Renal cortical epithelial cell (primary cell): ENCODE measurements at regions not wholly inside any gene's neighbourhood (a gene's known extent, or its start where the extent isn't known, plus 50 kb on each side); places are given as distances from the start of the nearest gene placed in this dataset.
A peak's percentile ranks its signal among the peaks of the same experiment; 100 is the strongest.
"Not testable (repeated sequence)": the region's sequence is repeated elsewhere in the genome, so short reads cannot be mapped to it uniquely, and the experiment has no call there.

Experiments used
- DNase-seq: peaks from one replicate; pipeline ENCODE4 v3.0.0-alpha.2; 2011; ENCODE audit warnings: low read depth

DNA sequence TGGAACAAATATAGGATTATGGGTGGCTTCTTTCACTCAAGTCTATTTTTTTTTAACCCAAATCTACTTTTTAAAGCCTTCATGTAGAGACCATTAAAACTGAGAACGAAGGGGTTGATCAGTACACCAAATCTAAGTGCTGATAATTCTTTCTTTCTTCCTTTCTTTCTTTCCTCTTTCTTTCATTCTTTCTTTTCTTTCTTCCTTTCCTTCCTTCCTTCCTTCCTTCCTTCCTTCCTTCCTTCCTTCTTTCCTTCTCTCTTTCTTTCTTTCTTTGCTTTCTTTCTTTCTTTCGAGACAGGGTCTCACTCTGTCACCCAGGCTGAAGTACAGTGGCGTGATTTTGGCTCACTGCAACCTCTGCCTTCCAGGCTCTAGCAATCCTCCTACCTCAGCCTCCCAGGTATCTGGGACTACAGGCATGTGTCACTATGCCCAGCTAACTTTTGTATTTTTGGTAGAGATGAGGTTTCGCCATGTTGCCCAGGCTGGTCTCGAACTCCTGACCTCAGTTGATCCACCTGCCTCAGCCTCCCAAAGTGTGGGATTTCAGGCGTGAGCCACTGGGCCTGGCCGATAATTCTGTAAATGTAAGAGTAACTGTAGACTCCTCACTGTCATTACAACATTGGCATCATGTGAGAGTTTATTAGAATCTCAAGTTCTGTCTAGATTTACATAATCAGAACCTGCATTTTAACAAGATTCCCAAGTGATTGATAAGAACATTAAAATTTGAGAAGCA is 236.4 kb downstream of the TFEC start:
- no peak for DNase-seq

DNA sequence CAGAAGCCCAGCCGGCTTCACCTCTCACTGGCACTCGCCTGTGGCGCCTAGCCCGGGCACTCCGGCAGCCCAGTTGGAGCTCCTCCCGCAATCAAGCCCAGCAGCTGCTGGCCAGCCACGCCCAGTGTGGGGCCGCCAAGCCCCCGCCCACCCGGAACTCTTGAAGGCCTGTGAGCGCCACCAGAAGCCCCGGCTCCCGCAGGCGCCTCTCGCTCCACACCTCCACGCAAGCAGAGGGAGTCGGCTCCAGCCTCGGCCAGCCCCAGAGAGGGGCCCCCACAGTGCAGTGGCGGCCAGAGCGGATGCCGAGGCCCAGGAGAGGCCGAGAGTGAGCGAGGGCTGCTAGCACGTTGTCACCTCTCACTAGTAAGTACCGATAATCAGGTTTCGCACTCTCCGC is 240.7 kb downstream of the TFEC start:
- DNase-seq: no peak

DNA sequence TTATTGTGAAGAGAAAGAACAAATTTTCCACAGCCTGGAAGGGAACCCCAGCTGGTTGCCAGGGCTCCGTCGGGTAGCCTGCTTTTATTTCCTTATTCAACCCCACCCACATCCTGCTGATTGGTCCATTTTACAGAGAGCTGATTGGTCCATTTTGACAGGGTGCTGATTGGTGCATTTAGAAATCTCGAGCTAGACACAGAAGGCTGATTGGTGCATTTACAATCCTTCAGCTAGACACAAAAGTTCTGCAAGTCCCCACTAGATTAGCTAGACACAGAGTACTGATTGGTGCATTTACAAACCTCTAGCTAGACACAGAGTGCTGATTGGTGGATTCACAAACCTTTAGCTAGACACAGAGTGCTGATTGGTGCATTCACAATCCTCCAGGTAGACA is 241.1 kb downstream of the TFEC start:
- DNase-seq: not testable (repeated sequence)

DNA sequence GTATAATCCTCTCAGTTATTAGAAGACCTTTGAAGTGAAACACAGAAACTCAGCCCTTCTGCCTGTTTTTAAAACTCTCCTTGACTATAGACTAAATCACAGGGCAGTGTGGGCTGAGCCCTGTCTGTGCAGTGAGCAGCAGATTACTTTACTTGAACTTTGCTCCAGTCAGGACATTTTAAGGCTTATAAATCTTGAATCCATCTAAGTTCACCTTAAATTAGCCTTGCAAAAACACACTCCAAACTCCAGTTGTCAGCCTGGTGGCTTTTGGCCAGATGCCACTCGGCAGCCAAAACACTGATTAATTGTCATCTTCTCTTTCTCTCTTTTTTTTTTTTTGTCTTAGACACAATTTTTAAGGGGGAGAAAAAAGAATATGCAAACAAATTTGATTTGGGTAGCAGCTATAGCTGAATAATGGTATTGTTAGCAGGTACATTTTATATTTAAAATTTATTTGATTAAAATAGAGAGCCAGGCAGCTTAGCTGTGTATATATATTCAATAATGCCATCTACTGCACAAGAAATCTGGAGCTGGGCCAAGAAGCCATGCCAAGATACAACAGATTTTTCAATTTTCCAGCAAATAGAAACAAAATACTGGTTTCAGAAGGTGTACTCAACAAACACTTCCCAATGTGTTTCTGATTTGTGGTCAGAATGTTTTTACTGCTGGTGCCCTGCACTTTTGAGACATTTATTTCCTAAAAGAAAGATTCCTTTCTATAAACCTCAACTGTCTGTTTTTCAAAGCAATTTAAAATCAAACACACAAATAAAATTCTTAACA is 247.7 kb downstream of the TFEC start:
- peak; percentile 4 for DNase-seq

DNA sequence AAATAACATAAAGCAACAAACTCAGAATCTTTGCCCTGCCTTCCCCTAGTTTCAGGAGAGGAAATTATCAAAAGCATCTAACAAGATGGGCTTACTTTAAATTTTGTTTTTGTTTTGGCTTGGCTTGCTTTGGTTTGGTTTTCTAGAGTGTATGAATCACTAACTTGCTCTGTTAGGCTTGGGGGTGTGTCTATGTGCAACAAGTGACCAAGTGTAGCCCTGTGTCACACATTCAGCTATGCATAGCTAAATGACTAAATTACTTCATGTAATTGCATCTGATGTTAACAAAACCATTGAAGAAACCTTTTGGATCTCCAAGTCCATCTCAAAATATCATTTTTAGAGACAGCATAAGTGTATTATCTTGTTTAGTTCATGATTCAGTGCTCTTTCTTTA is 251.0 kb downstream of the TFEC start:
- DNase-seq: peak; percentile 59

DNA sequence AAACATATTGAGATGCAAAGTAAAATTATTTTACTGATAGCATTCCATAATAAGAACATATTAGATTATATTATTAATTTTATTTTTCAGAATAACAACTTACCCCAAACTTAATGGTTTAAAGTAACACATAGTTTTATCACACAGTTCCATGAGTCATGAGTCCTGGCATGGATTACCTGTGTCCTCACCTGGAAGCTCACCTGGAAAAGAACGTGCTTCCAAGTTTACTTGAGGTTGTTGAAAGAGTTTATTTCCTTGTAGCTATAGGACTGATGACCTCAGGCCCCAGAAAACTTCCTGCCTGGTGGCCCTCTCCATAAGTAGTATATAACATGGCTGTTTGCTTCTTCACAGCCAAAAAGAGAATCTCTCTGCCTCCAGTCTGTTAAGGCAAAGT is 254.6 kb downstream of the TFEC start:
- DNase-seq: no peak

DNA sequence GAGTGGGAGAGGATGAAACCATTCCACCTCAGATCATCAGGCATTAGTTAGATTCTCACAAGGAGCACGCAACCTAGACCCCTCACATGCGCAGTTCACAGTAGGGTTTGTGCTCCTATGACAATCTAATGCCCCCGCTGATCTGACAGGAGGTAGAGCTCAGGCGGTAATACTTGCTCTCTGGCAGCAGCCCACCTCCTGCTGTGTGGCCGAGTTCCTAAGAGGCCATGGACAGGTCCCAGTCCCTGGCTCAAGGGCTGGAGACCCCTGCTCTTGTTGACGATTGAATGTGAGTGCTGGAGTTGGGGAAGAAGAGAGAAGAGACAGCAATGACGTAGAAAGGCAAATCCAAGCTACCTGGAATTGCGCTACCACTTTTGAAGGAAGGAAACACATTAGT is 267.2 kb downstream of the TFEC start:
- no peak for DNase-seq

DNA sequence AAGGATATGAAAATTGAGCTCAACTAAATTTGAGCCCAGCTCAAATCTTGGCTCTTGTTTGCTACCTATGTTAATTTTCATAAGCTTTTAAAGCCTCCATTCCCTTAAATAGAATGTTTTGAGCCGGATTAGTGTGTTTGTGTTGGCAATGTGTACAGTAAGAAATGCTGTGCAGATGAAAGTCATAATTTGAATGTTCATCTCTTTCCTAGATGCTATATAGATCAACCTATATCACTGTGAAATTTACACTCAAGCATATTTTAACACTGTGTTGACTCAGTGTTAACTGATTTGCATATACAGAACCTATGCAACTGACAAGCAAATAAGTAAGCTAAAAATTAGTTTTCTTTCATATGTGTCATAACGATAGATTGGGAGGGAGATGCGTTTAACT is 272.5 kb downstream of the TFEC start:
- DNase-seq: no peak

DNA sequence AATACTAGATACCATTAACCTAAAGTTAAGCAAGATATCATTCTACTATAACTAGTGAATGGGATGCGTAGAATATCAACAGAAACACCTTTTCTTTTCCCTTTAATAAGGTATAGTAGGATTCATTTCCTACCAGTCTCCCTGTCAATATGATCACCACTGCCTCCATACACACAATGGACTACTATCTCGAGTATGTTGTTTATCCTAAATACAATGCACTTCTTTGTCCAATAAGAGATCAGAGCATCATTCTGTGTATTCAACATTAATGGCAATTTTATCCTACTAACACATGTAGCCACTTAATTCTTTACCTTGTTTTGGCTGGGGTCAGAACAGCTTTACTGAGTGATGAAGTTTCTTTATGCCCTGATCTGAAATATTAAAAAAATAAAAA is 276.3 kb downstream of the TFEC start:
- no peak for DNase-seq

DNA sequence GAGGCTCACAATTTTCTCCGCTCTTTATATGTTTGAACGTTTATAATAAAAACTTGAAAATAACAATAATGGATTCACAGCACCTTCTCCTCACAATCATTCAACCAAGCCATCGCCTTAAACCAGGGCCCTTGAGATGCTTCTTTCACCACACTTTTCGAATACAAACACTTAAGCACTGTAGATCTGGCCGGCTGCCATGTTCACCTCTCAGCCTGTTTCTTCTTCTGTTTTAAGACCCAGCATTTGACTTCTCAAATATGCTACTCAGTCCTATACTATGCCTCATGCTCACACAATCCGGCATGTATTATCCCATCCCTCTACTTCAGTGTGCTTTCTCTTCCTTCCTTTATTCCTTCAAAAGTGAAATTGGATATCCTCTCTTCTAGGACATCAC is 280.6 kb downstream of the TFEC start:
- DNase-seq: no peak

DNA sequence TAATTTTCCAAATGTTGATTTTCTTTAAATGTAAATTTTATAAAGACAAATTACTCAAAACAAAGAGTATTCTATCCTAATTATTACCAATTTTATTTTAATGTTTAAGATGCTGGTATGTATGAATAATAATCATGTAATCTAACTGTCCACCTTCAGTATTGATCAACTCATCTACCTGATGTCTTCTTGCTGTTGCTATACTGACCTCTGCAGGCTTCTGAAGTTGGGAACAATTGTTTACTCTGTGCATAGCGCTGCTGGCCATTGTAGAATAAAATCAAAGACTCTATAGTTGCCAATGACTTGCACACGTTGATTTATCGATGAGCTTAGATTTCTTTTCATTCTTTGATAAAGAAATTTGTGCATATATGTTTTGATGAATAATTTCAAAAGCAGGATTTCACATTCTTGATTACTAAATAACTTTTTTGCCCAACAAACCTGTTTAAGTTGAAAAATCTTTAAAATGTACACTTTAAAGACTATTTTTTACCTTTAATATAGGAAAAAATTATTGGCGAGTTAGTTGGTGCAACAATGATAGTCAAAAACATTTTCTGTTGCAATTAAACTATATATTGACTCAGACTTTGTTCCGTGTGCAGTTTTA is 282.3 kb downstream of the TFEC start:
- peak; percentile 9 for DNase-seq

DNA sequence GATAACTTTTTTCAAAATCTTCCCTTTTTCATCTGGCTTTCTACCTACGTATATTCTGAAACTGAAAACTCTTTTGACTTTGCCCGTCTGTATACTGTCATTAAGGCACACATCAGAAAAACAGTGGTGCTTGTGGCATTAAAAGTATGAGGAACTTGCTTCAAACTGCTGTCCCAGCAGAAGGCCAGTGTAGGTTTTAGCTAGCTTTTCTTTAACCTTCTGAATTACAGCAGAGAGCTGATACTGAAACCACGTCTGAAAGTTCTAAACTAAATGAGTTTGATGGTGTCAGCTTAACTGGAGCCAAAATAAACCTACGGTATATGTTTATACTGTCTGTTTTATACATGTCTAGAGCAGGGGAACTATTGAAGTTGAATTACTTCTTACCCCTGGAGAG is 283.4 kb downstream of the TFEC start:
- DNase-seq: peak; percentile 9

DNA sequence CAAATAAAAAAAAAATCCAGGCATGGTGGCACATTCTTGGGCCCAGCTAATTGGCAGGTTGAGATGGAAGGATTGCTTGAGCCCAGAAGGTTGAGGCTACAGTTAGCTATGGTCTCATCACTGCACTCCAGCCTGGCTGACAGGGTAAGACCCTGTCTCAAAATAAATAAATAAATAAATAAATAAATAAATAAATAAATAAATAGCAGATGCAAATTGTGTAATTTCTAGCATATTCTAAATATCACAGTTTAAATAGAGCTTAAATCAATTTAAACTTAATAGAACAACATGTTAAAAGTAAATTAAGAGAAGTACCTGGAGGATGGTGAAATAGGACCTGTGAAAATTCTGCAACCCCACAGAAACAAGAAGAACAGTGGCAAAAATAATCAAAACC is 290.5 kb downstream of the TFEC start:
- no peak for DNase-seq

DNA sequence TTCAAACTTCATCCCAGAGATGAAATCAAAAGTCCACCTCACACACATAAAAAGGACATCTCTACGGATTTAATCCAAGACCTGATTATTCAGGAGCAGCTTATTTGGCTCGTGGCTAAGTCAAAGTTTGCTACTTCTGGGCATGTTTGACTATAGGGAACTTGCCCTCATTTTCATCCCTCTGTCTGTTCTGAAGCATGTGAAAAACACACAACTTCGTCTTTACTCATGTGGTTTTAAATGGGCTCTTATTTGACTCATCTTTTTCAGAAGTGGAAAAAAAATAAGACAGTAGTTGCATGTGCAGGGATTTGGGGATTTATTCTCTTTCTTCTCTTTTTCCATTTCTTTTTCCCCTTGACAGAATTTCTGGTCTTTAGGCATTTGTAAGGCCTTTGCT is 295.9 kb downstream of the TFEC start:
- no peak for DNase-seq

DNA sequence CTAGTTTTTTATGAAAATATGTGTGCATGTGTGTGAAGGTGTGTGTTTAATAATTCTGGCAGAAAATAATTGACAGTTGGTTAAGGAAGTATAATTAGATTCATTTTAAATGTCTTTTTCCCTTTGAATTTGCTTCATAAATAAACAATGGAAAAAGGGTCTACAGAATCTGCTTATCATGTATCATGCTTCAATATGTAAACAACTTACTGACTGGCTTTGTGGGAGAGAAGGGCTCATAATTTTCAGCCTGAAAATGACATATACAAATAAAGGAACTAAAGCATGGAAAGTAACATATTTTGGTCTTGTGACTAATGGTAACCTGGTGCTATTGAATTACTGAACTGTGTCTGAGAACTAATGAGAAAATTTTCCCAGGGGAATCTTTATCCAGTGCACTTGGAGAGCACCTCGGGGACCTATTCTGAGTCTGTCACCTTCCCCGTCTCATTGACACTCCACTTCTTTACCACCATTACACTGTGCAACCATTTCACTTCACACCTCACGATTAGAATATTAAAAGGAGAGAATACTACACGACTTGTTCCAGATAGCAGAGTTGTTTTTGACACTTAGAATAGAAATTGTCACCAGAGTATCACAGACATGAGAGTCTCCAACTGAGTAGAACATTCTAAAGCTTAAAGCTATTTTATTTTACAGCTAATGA is 298.6 kb downstream of the TFEC start:
- peak; percentile 25 for DNase-seq

DNA sequence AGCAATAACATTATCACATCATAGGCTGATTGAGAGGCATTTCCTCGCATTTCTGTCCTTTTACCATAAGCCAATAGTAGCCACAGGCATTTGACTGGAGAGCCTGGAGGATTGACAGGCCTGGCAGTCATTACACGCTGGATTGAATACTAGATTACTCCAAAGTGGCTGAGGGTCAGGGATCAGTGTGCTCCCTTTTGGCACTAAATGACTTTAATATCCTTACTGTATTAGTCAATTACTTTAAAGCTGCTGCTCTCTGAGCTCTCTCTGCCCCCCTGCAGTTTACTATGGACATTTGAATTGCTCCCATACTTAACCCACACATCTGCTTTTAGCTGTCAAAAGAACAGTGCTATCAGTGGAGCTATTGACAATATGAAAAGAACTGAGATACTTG is 302.0 kb downstream of the TFEC start:
- DNase-seq: no peak

DNA sequence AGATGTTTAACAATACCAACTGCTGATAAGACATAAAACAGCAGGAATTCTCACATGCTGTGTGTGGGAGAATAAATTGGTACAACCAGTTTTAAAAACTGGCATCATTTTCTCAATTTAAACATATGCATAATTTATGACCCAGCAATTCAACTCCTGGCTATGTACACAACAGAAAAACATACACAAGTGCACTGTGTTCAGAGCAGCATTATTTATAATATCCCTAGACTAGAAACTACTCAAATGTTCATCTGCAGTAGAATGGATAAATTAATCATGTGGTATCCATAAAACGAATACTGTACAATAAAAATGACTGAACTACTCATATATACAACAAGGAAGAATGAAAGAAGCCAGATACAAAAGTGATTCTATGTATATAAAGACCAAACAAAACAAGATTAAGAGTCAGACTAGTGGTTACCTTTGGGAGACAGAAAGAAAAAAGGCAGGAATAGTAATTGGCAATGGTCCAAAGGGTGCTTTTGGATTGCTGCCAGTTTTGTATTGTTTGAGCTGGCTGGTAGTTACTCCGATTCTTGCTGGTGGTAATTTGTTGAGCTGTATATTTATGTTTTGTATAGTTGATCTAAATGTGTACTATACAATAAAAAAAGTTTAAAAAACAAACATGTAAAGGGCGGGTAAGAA is 306.0 kb downstream of the TFEC start:
- DNase-seq: peak; percentile 27

DNA sequence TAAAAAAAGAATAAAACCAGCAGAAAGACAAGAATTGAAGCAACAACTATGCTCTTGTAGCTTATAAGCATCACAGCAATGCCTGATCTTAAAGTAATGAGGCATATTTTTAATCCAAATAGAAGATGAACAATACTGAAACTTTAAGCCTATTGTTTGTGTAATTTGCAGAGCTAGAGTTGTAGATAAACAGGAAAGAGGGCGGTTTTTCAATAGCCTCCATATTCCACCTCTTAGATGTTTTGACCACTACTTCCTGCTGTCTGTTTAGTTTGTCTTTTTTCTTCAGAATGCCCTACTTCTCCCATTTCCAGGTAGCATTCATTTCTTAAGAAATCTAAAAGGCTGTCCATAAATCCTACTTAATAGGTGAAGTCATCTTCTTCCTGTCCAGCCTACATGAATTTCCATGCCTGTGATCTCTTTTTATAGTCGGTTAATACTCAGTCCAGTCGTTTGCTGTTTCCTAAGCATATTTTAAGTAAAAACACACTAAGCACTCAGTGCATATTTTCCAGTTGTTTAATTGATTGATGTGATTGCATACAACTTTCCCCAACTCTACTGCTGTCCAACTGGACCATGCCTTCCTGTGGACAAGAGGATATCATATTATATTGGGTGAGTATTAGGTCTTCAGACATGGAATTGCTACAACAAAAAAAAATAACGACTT is 308.1 kb downstream of the TFEC start:
- DNase-seq: no peak

DNA sequence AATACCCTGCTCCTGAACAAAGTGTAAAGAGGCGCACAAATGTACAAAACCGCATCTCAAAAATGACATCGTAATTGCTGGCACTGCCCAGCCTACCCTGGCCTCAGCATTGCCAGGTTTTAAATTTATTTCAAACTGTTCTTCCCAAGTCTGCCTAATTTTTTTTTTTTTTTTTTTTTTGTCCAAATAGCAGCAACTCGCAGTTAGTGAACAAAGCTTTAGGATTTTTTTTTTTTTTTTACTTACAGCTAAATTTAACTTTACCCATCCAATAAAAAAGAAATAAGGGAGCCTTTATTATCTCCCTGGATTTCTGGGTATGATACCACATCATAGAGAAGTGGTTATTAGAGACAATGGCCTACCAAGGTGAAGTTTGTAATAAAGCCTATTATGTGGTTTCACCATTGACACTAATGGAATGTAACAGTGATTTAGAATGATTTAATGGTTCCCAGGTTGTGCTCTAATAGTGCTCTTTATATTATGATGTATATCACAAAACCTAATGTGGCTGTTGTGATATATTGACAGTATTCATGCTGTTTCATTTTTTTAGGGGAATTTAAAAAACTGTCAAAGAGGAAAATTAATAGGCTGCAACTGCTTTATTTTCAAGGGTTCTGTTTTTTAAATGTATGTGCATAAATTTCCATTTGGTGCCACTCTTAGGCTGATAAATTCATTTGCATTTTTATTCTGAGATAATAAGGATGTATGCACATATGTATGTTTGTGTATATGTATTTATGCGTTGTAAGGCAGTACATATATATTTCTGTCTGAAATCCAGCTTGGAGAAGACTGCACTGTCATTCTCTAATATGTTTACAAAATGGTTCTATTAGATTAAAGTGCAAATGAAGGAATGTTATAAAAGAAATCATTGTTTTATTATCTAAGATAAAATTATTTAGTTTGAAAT is 309.0 kb downstream of the TFEC start:
- DNase-seq: no peak

DNA sequence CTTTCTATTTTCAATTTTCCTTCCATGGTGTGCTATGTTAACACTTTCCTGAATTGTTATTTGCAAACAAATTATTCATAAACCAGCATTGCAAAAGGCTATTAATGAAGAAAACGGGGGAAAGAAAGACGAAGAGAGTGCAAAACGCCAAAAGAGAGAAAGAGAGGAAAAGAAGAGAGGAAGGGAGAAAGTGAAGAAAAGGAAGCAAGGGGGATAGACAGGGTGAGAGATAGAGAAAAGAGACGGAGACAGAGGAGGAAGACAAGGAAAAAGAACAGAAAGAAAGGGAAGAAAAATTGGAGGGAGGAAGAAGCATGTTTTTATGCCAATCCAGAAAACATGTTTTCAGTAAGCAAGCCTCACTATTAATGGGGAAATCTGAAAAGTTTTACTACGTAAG is 310.6 kb downstream of the TFEC start:
- DNase-seq: no peak
